Left ventricle myocardium inferior (tissue), 1 donor: ENCODE measurements at regions not wholly inside any gene's neighbourhood (a gene's known extent, or its start where the extent isn't known, plus 50 kb on each side); places are given as distances from the start of the nearest gene placed in this dataset.
"Not testable (repeated sequence)": the region's sequence is repeated elsewhere in the genome, so short reads cannot be mapped to it uniquely, and the experiment has no call there.

Source experiments
- DNase-seq: peaks from one replicate; pipeline ENCODE4 v3.0.0-alpha.2; 2020
- H3K27ac ChIP-seq: fragments of 200-600 bp; replicated peaks from 2 replicates; pipeline ENCODE4 v1.8.0; 2021
- H3K27me3 ChIP-seq: fragments of 200-600 bp; 2 replicates; pipeline ENCODE4 v1.8.0; 2021; ENCODE audit warnings: low read depth
- H3K36me3 ChIP-seq: fragments of 200-600 bp; 2 replicates; pipeline ENCODE4 v1.8.0; 2021
- H3K4me1 ChIP-seq: fragments of 200-600 bp; 2 replicates; pipeline ENCODE4 v1.8.0; 2021
- H3K4me3 ChIP-seq: fragments of 200-600 bp; 2 replicates; pipeline ENCODE4 v1.8.0; 2021; ENCODE audit warnings: mild to moderate bottlenecking, moderate library complexity
- H3K9me3 ChIP-seq: fragments of 200-600 bp; replicated peaks from 2 replicates; pipeline ENCODE4 v1.8.0; 2021
- intact Hi-C: fragments of 100-400 bp; cut with micrococcal nuclease; formaldehyde crosslinking; loops from one replicate; pipeline ENCODE4 v1.11.0; 2022
- TF ChIP-seq, protein P1 (sequence below): fragments of 200-600 bp; IDR thresholded peaks from 2 replicates; pipeline ENCODE4 v1.8.0; 2021; ENCODE audit warnings: antibody characterized with exemption, mild to moderate bottlenecking, borderline replicate concordance
- donor health status: DM: no; HTN: yes; CAD: no; lungs with severe emphysema.

DNA sequence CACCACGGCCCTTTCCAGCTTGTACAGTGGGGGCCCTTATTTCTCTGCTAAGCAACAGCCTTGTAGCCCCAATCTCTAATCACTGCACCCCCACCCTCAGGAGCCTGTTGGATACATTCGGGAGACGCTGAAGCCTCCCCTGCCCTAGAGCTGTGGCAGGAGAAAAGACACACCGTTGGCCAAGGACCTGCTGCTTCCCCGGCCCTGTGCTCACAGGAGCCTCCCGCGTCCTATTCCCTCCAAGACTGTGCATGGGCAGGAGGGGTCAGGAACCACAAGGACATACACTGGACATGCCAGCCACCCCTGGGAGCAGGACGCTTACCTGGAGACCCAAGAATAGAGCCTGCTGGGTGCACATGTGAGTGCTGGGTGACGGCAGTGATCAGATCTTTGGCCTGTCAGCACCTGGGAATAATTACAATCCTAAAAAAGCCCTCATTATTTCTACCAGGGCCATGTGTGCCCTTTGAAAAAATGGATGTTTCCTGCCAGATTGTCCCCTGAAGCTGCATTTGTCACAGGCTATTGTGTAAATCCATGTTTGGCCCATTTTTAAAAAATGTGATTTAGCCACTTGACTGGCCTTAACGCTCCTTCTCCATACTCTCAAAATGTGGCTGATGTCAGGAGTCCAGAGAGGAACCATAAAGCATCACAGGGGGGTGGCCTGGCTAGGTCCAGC is 590.6 kb downstream of the MATN1 start:
- TF ChIP-seq, protein P1, sequence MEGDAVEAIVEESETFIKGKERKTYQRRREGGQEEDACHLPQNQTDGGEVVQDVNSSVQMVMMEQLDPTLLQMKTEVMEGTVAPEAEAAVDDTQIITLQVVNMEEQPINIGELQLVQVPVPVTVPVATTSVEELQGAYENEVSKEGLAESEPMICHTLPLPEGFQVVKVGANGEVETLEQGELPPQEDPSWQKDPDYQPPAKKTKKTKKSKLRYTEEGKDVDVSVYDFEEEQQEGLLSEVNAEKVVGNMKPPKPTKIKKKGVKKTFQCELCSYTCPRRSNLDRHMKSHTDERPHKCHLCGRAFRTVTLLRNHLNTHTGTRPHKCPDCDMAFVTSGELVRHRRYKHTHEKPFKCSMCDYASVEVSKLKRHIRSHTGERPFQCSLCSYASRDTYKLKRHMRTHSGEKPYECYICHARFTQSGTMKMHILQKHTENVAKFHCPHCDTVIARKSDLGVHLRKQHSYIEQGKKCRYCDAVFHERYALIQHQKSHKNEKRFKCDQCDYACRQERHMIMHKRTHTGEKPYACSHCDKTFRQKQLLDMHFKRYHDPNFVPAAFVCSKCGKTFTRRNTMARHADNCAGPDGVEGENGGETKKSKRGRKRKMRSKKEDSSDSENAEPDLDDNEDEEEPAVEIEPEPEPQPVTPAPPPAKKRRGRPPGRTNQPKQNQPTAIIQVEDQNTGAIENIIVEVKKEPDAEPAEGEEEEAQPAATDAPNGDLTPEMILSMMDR = no peak
- H3K9me3 ChIP-seq = peaks cover 6% of the 10 kb centered on the region
- intact Hi-C loops = no loop called here
- no peak overlapping the region for H3K27ac ChIP-seq
- H3K4me1 ChIP-seq = peaks cover 4% of the 10 kb centered on the region
- H3K4me3 ChIP-seq = no peak overlapping the region
- no peaks in the 10 kb centered on the region for H3K36me3 ChIP-seq
- no peak for DNase-seq
- peaks cover 72% of the 10 kb centered on the region for H3K27me3 ChIP-seq

- DNase-seq, H3K4me3 ChIP-seq, intact Hi-C loops, H3K9me3 ChIP-seq, H3K36me3 ChIP-seq, H3K27ac ChIP-seq, H3K4me1 ChIP-seq: not testable (repeated sequence)
- peaks cover 52% of the 10 kb centered on the region for H3K27me3 ChIP-seq
Measured at GRCh38 chr1:30130566-30130965, 592.8 kb downstream of the MATN1 start.

DNA sequence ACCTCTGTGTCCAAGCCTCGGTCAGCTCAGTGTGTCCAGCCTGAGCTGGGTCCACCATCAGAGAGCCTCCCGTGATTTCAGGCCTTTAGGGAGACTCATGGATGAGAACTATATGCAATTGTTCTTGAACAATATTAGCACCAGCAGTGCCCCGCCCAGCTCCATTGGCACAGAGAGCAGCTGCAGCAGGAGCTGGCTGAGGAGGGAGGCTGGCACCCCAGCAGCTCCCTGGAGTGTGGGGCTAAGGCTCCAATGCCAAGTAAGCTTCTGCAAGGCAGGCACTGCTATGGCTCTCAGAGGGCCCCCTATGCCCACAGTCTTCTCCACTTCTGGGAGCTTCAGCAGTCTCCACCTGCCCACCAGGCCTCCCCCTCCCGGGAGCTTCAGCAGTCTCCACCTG is 593.3 kb downstream of the MATN1 start:
- Histone ChIP-seq H3K4me1 (peaks cover 7% of the 10 kb centered on the region), H3K27me3 (peaks cover 47% of the 10 kb centered on the region), H3K4me3 (no peak overlapping the region), H3K9me3 (peaks cover 6% of the 10 kb centered on the region), H3K27ac (no peak overlapping the region), H3K36me3 (no peaks in the 10 kb centered on the region)
- intact Hi-C loops = no loop called here
- no peak for DNase-seq
- TF ChIP-seq, protein P1 = no peak

- DNase-seq = no peak
- Histone ChIP-seq H3K4me1 (peaks cover 7% of the 10 kb centered on the region), H3K4me3 (no peak overlapping the region), H3K9me3 (peaks cover 6% of the 10 kb centered on the region), H3K27ac (no peak overlapping the region), H3K36me3 (no peaks in the 10 kb centered on the region), H3K27me3 (peaks cover 42% of the 10 kb centered on the region)
- intact Hi-C loops = no loop called here
- TF ChIP-seq, protein P1 = no peak
Measured at GRCh38 chr1:30129421-30130055, 593.8 kb downstream of the MATN1 start.

DNA sequence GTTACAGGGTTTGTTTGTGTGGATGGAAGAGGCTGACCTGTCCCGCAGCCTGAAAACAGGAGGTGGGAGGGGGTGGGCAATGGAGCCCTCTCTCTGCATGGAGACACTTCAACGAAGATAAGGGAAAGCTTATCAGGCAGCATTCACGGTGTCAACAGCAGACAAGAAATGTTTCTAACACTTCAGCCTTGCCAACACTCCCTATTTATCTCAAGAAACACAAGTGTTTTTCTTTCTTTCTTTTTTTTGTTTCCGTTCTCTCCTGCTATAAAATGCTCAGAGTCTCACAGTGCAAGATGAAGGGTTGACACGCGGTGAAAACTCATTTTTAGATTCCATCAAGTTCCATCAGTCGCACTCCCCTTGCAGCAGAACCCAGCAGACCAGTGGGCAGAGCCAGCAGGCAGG is 594.4 kb downstream of the MATN1 start:
- Histone ChIP-seq H3K36me3 (no peaks in the 10 kb centered on the region), H3K4me3 (no peak overlapping the region), H3K27me3 (peaks cover 36% of the 10 kb centered on the region), H3K9me3 (peaks cover 6% of the 10 kb centered on the region), H3K27ac (no peak overlapping the region), H3K4me1 (peaks cover 7% of the 10 kb centered on the region)
- intact Hi-C loops = no loop called here
- DNase-seq = no peak
- TF ChIP-seq, protein P1 = no peak

DNA sequence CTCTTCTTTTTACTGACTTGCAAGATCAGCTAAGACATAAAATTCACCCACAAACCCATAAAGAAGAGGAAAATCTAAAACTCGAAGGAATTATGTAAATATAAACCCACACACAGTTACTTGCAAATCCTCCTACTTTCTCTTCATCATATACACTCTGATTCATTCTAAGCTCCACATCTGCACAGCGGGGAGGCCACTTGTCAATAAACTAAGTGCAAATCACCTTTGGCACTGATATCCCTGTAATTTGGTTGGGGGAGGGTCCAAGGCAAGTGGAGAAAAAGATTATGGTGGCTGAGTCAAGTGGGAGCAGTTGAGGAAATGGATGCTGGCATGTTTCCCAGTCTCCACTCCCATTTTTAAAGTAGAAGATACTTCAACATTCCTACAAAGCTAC is 596.5 kb downstream of the MATN1 start:
- intact Hi-C loops = no loop called here
- DNase-seq = no peak
- no peak overlapping the region for H3K4me3 ChIP-seq
- H3K4me1 ChIP-seq = peaks cover 13% of the 10 kb centered on the region
- peaks cover 33% of the 10 kb centered on the region for H3K27me3 ChIP-seq
- H3K36me3 ChIP-seq = no peaks in the 10 kb centered on the region
- H3K9me3 ChIP-seq = peaks cover 6% of the 10 kb centered on the region
- no peak overlapping the region for H3K27ac ChIP-seq
- TF ChIP-seq, protein P1 = no peak
